ENCODE measurements at regions not wholly inside any gene's neighbourhood (a gene's known extent, or its start where the extent isn't known, plus 50 kb on each side); places are given as distances from the start of the nearest gene placed in this dataset.
"Not testable (repeated sequence)": the region's sequence is repeated elsewhere in the genome, so short reads cannot be mapped to it uniquely, and the experiment has no call there.

DNA sequence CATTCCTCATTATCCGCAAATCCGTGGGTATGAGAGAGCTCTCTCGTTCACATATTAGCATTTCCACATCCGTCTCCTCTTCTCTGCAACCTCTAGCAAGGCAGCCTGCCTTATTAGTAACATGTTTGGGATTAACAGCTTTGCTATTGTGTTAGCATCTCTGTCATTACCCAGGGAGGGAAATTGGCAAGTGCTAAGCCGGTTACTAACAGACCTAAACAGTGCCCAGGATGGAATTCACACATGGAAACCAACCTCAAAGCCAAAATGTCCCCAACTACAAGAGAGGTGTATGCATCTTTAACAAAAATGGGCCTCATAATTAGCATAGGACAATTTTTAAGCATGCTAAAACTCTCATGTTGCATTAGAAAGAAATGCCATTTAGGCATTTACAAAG is 309.0 kb upstream of the MEIS1 start:
- Mint-ChIP-seq H3K4me3 (no peak overlapping the region), H3K36me3 (no peaks in the 10 kb centered on the region), H3K27ac (no peak overlapping the region), H3K27me3 (no peaks in the 10 kb centered on the region), H3K4me1 (no peaks in the 10 kb centered on the region), H3K9me3 (no peaks in the 10 kb centered on the region)

GRCh38 chr2:66122516-66122915 is 312.4 kb upstream of the MEIS1 start:
- H3K36me3 Mint-ChIP-seq, result no peaks in the 10 kb centered on the region
- no peaks in the 10 kb centered on the region for H3K4me1 Mint-ChIP-seq
- no peak overlapping the region for H3K4me3 Mint-ChIP-seq
- no peaks in the 10 kb centered on the region for H3K27me3 Mint-ChIP-seq
- H3K27ac Mint-ChIP-seq, result no peak overlapping the region
- H3K9me3 Mint-ChIP-seq, result peaks cover 7% of the 10 kb centered on the region

GRCh38 chr2:66121946-66122345 is 313.0 kb upstream of the MEIS1 start:
- Mint-ChIP-seq H3K4me1 (no peaks in the 10 kb centered on the region), H3K4me3 (no peak overlapping the region), H3K36me3 (no peaks in the 10 kb centered on the region), H3K9me3 (peaks cover 7% of the 10 kb centered on the region), H3K27ac (no peak overlapping the region), H3K27me3 (no peaks in the 10 kb centered on the region)

DNA sequence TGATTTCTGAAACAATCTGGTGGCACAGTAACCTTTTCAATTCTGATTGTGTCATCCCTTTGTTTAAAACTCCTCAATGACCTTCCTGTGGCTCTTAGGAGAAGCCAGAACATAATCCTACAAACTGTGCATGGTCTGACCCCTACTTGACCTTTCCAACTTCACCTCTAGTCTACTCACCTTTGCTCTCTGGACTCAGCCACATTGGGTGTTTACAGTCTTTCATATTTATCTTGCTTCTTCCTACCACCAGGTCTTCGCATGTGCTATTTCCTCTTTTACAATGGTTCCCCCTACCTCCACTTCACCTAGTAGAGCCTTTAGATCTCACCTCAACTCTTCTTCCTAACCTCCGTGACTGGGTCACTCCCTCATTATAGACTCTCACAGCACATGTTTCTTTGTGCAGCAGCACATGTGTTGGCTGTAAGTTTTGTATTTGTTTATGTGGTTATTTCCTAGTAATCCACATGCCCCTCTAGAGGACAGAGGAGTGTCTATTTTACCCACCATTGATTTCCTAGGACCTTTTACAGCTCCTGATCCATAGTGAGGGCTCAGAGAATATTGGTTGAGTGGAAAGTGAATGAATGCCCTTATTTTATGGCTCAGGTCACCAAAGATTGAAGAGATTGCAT is 320.8 kb upstream of the MEIS1 start:
- peaks cover 3% of the 10 kb centered on the region for H3K9me3 Mint-ChIP-seq
- H3K4me1 Mint-ChIP-seq, result no peaks in the 10 kb centered on the region
- no peaks in the 10 kb centered on the region for H3K36me3 Mint-ChIP-seq
- no peak overlapping the region for H3K4me3 Mint-ChIP-seq
- no peak overlapping the region for H3K27ac Mint-ChIP-seq
- no peaks in the 10 kb centered on the region for H3K27me3 Mint-ChIP-seq

DNA sequence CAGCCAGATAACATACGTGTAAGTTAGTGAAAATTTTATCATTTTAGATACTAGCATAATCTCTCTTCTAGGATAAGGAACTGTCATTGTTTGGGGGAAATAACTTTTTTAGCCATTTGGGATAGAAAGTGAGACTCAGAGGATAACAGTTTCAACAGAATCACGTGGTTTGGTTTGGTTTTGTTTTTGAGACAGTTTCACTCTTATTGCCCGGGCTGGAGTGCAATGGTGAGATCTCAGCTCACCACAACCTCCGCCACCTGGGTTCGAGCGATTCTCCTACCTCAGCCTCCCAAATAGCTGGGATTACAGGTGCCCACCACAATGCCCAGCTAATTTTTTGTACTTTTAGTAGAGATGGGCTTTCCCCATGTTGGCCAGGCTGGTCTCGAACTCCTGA is 323.2 kb upstream of the MEIS1 start:
- H3K36me3 Mint-ChIP-seq, result no peaks in the 10 kb centered on the region

GRCh38 chr2:66110608-66111007 is 324.3 kb upstream of the MEIS1 start:
- no peaks in the 10 kb centered on the region for H3K4me1 Mint-ChIP-seq
- H3K27me3 Mint-ChIP-seq, result no peaks in the 10 kb centered on the region
- no peak overlapping the region for H3K27ac Mint-ChIP-seq
- no peaks in the 10 kb centered on the region for H3K36me3 Mint-ChIP-seq
- H3K9me3 Mint-ChIP-seq, result no peaks in the 10 kb centered on the region
- no peak overlapping the region for H3K4me3 Mint-ChIP-seq

More for the DNA sequence above, 323.2 kb upstream of the MEIS1 start:
- Mint-ChIP-seq H3K27me3 (no peaks in the 10 kb centered on the region), H3K27ac (no peak overlapping the region), H3K4me3 (no peak overlapping the region), H3K9me3 (no peaks in the 10 kb centered on the region), H3K4me1 (no peaks in the 10 kb centered on the region)

DNA sequence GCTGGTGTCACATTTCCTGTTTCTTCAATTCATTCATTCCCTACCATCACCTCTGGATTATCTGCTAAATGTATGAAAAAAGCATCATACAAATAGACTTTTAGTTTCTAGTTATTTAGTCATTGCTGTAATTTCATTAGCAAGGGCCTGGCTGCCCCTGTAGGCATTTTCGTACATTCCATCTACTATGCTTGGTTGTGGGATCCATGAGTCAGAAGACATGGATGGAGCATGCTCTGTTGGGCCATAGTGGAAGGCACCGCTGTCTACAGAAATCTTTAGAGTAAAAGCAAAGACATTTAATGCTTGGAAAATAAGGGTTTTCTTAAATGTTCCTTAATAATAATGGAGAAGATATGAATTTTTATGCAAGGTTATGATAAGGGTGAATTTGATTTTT is 324.8 kb upstream of the MEIS1 start:
- H3K36me3 Mint-ChIP-seq, result no peaks in the 10 kb centered on the region
- no peaks in the 10 kb centered on the region for H3K4me1 Mint-ChIP-seq
- no peak overlapping the region for H3K27ac Mint-ChIP-seq
- H3K27me3 Mint-ChIP-seq, result no peaks in the 10 kb centered on the region
- H3K9me3 Mint-ChIP-seq, result no peaks in the 10 kb centered on the region
- H3K4me3 Mint-ChIP-seq, result no peak overlapping the region

DNA sequence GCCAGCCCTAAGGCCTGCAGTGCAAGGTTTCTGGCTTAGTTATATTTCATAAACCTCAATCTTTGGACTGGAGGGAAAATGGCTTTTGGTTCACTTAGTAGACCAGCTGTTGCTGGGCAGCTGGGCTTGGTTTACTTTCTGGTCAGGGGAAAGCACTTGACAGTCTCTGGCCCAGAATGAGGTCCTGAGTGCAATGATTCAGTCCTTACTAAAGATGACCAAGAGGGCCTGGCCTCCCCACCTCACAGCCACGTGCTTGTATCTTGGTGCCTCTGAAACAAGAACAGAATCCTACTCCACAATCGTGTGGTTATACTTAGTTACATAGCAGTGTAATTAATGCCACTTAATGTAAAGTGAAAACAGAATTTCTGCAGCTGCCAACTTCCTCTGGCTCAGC is 325.5 kb upstream of the MEIS1 start:
- H3K27ac Mint-ChIP-seq, result no peak overlapping the region
- H3K4me1 Mint-ChIP-seq, result no peaks in the 10 kb centered on the region
- no peak overlapping the region for H3K4me3 Mint-ChIP-seq
- H3K36me3 Mint-ChIP-seq, result no peaks in the 10 kb centered on the region
- H3K9me3 Mint-ChIP-seq, result no peaks in the 10 kb centered on the region
- H3K27me3 Mint-ChIP-seq, result no peaks in the 10 kb centered on the region

- Mint-ChIP-seq H3K36me3 (no peaks in the 10 kb centered on the region), H3K9me3 (peaks cover 6% of the 10 kb centered on the region), H3K4me1 (no peaks in the 10 kb centered on the region), H3K27me3 (no peaks in the 10 kb centered on the region), H3K4me3 (no peak overlapping the region), H3K27ac (no peak overlapping the region)
Observed at GRCh38 chr2:66105066-66105753, 329.7 kb upstream of the MEIS1 start.

- no peak overlapping the region for H3K4me3 Mint-ChIP-seq
- no peaks in the 10 kb centered on the region for H3K4me1 Mint-ChIP-seq
- H3K27ac Mint-ChIP-seq, result no peak overlapping the region
- H3K36me3 Mint-ChIP-seq, result no peaks in the 10 kb centered on the region
- H3K27me3 Mint-ChIP-seq, result no peaks in the 10 kb centered on the region
- peaks cover 6% of the 10 kb centered on the region for H3K9me3 Mint-ChIP-seq
Observed at GRCh38 chr2:66103581-66103980, 331.3 kb upstream of the MEIS1 start.

GRCh38 chr2:66101206-66101605 is 333.7 kb upstream of the MEIS1 start:
- H3K4me1 Mint-ChIP-seq, result no peaks in the 10 kb centered on the region
- H3K27me3 Mint-ChIP-seq, result no peaks in the 10 kb centered on the region
- H3K27ac Mint-ChIP-seq, result no peak overlapping the region
- peaks cover 6% of the 10 kb centered on the region for H3K9me3 Mint-ChIP-seq
- H3K4me3 Mint-ChIP-seq, result no peak overlapping the region
- no peaks in the 10 kb centered on the region for H3K36me3 Mint-ChIP-seq

GRCh38 chr2:66095820-66096345 is 339.0 kb upstream of the MEIS1 start:
- H3K4me1 Mint-ChIP-seq, result no peaks in the 10 kb centered on the region
- H3K27me3 Mint-ChIP-seq, result no peaks in the 10 kb centered on the region
- no peaks in the 10 kb centered on the region for H3K36me3 Mint-ChIP-seq
- no peak overlapping the region for H3K4me3 Mint-ChIP-seq
- no peaks in the 10 kb centered on the region for H3K9me3 Mint-ChIP-seq
- H3K27ac Mint-ChIP-seq, result no peak overlapping the region

GRCh38 chr2:66094689-66095088 is 340.2 kb upstream of the MEIS1 start:
- not testable (repeated sequence) for H3K4me1 Mint-ChIP-seq, H3K36me3 Mint-ChIP-seq, H3K4me3 Mint-ChIP-seq, H3K27me3 Mint-ChIP-seq, H3K27ac Mint-ChIP-seq, H3K9me3 Mint-ChIP-seq

DNA sequence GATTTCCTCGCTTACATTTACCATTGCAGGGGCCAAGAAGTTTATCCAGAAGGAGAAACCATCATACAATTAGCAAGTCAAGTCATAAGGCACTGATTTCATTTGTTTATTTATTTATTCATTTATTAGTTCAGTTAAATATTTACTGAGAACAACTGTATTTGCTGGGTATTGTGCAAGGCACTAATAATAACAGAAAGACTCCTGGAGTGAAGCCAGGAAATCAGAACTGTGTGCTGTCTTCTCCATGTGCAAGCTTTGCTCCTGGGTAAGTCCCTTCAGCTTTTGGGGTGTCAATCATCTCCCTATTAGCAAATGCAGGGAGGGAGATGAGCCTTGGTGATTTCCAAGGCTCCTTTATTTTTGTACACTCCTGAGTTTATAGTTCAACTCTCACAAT is 341.6 kb upstream of the MEIS1 start:
- no peaks in the 10 kb centered on the region for H3K27me3 Mint-ChIP-seq
- no peaks in the 10 kb centered on the region for H3K36me3 Mint-ChIP-seq
- peaks cover 10% of the 10 kb centered on the region for H3K9me3 Mint-ChIP-seq
- H3K4me1 Mint-ChIP-seq, result no peaks in the 10 kb centered on the region
- H3K4me3 Mint-ChIP-seq, result no peak overlapping the region
- H3K27ac Mint-ChIP-seq, result no peak overlapping the region

GRCh38 chr2:66084948-66085590 is 349.9 kb upstream of the MEIS1 start:
- H3K27me3 Mint-ChIP-seq, result peaks cover 1% of the 10 kb centered on the region
- H3K27ac Mint-ChIP-seq, result no peak overlapping the region
- H3K9me3 Mint-ChIP-seq, result peaks cover 19% of the 10 kb centered on the region
- no peaks in the 10 kb centered on the region for H3K36me3 Mint-ChIP-seq
- no peak overlapping the region for H3K4me3 Mint-ChIP-seq
- H3K4me1 Mint-ChIP-seq, result no peaks in the 10 kb centered on the region

DNA sequence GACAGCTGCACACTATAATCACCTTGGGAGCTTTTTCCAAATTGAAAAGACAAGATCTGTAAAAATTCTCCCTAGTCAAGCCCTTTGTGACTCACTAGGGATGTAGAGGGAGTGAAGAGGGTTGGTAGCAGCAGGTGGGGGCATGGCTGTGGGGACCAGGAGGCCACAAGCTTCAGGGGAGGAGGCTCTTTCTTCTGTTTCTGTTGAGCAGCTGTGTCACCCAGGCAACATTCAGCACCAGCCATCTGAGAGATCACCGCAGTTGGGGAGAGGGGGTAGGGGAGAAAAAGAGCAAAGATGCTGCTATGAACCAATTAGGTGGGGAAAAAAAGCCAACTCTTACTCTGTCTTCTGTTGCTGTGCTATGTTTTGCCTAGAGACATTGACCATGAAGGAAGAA is 352.3 kb upstream of the MEIS1 start:
- Mint-ChIP-seq H3K36me3 (no peaks in the 10 kb centered on the region), H3K27ac (no peak overlapping the region), H3K9me3 (peaks cover 5% of the 10 kb centered on the region), H3K4me1 (no peaks in the 10 kb centered on the region), H3K4me3 (no peak overlapping the region), H3K27me3 (peaks cover 1% of the 10 kb centered on the region)
